OCI-LY3 (cell line): ENCODE measurements at regions not wholly inside any gene's neighbourhood (a gene's known extent, or its start where the extent isn't known, plus 50 kb on each side); places are given as distances from the start of the nearest gene placed in this dataset.

Experiments used
- H2AFZ ChIP-seq: fragments of 200-600, 300-600 bp; shearing (Covaris generic); 2 replicates; pipeline ENCODE4 v1.6.0; 2014; ENCODE audit warnings: antibody characterized with exemption, low read depth, low read length
- H3K27ac ChIP-seq: fragments of 200-600, 300-600 bp; sonication (generic); 2 replicates; pipeline ENCODE4 v1.5.1; 2014; ENCODE audit warnings: mild to moderate bottlenecking, low read length, moderate library complexity, mixed read lengths
- H3K27me3 ChIP-seq: fragments of 200-600, 300-600 bp; sonication (generic); 2 replicates; pipeline ENCODE4 v1.6.1; 2014; ENCODE audit warnings: low read depth, low read length, mixed read lengths
- H3K36me3 ChIP-seq: fragments of 200-600, 300-600 bp; sonication (generic); replicated peaks from 2 replicates; pipeline ENCODE3; 2014; ENCODE audit warnings: low read depth, low read length, mixed read lengths
- H3K4me1 ChIP-seq: fragments of 300-600, 200-600 bp; sonication (generic); 2 replicates; pipeline ENCODE4 v1.6.1; 2014; ENCODE audit warnings: low read length, mixed read lengths
- H3K4me2 ChIP-seq: fragments of 200-600, 300-600 bp; sonication (generic); 2 replicates; pipeline ENCODE4 v1.6.1; 2014; ENCODE audit warnings: low read length, mixed read lengths
- H3K4me3 ChIP-seq: fragments of 300-600, 200-600 bp; sonication (generic); 2 replicates; pipeline ENCODE4 v1.5.1; 2014; ENCODE audit warnings: antibody characterized with exemption, mild to moderate bottlenecking, low read length, moderate library complexity
- H3K79me2 ChIP-seq: fragments of 300-600, 200-600 bp; shearing (Covaris generic); 2 replicates; pipeline ENCODE4 v1.6.1; 2014; ENCODE audit warnings: mild to moderate bottlenecking, low read length, mixed read lengths
- H3K9ac ChIP-seq: fragments of 300-600, 200-600 bp; shearing (Covaris generic); 2 replicates; pipeline ENCODE4 v1.6.0; 2014; ENCODE audit warnings: mild to moderate bottlenecking, low read length, moderate library complexity
- H3K9me3 ChIP-seq: fragments of 200-600, 300-600 bp; shearing (Covaris generic); 2 replicates; pipeline ENCODE4 v1.6.1; 2014; ENCODE audit warnings: low read length, mixed read lengths; ENCODE audit not compliant: insufficient read depth
- H4K20me1 ChIP-seq: fragments of 200-600, 300-600 bp; sonication (generic); 2 replicates; pipeline ENCODE4 v1.6.1; 2016; ENCODE audit warnings: low read length, mixed read lengths; ENCODE audit not compliant: insufficient read depth
- CTCF ChIP-seq: fragments of 200-600, 300-600 bp; sonication (generic); IDR thresholded peaks from 2 replicates; pipeline ENCODE4 v1.5.1; 2014; ENCODE audit warnings: antibody characterized with exemption, low read length, low read depth
- EZH2phosphoT487 ChIP-seq: fragments of 200-600 bp; shearing (Covaris generic); IDR thresholded peaks from 2 replicates; pipeline ENCODE4 v1.6.1; 2018; ENCODE audit warnings: antibody characterized with exemption, mixed run types, low read depth

- Histone ChIP-seq H3K4me3 (no peak overlapping the region), H3K9ac (no peak overlapping the region), H4K20me1 (no peaks in the 10 kb centered on the region), H2AFZ (no peak overlapping the region), H3K4me1 (no peaks in the 10 kb centered on the region), H3K9me3 (no peaks in the 10 kb centered on the region), H3K27ac (no peak overlapping the region), H3K27me3 (no peaks in the 10 kb centered on the region), H3K36me3 (no peaks in the 10 kb centered on the region), H3K4me2 (no peak overlapping the region), H3K79me2 (no peaks in the 10 kb centered on the region)
- no peak for TF ChIP-seq CTCF
- no peak for TF ChIP-seq EZH2phosphoT487
These were observed 237.5 kb downstream of the GLI2 start for GRCh38 chr2:120973196-120973595.

GRCh38 chr2:120974950-120975349 lies 239.3 kb downstream of the GLI2 start:
- Histone ChIP-seq H4K20me1 (no peaks in the 10 kb centered on the region), H3K79me2 (no peaks in the 10 kb centered on the region), H3K4me3 (no peak overlapping the region), H3K27me3 (no peaks in the 10 kb centered on the region), H3K4me2 (no peak overlapping the region), H3K9me3 (no peaks in the 10 kb centered on the region), H3K27ac (no peak overlapping the region), H3K4me1 (no peaks in the 10 kb centered on the region), H3K9ac (no peak overlapping the region), H2AFZ (no peak overlapping the region), H3K36me3 (no peaks in the 10 kb centered on the region)
- no peak for TF ChIP-seq CTCF
- no peak for TF ChIP-seq EZH2phosphoT487

- Histone ChIP-seq H3K4me3 (no peak overlapping the region), H3K4me2 (no peak overlapping the region), H3K79me2 (no peaks in the 10 kb centered on the region), H2AFZ (no peak overlapping the region), H3K4me1 (no peaks in the 10 kb centered on the region), H3K36me3 (no peaks in the 10 kb centered on the region), H3K9me3 (no peaks in the 10 kb centered on the region), H4K20me1 (no peaks in the 10 kb centered on the region), H3K27me3 (no peaks in the 10 kb centered on the region; the same call in 1 of the 2 replicates), H3K27ac (no peak overlapping the region), H3K9ac (no peak overlapping the region)
- TF ChIP-seq EZH2phosphoT487 = no peak
- TF ChIP-seq CTCF = no peak
These were observed 241.0 kb downstream of the GLI2 start for GRCh38 chr2:120976501-120977307.

- Histone ChIP-seq H3K27me3 (no peaks in the 10 kb centered on the region; the same call in 1 of the 2 replicates), H4K20me1 (no peaks in the 10 kb centered on the region), H3K4me2 (no peak overlapping the region), H2AFZ (no peak overlapping the region), H3K4me1 (no peaks in the 10 kb centered on the region), H3K27ac (no peak overlapping the region), H3K9ac (no peak overlapping the region), H3K79me2 (no peaks in the 10 kb centered on the region), H3K9me3 (no peaks in the 10 kb centered on the region), H3K36me3 (no peaks in the 10 kb centered on the region), H3K4me3 (no peak overlapping the region)
- TF ChIP-seq EZH2phosphoT487 (no peak), CTCF (no peak)
These were observed 242.1 kb downstream of the GLI2 start for GRCh38 chr2:120977582-120978358.
